MM.1S (cell line): ENCODE measurements at regions not wholly inside any gene's neighbourhood (a gene's known extent, or its start where the extent isn't known, plus 50 kb on each side); places are given as distances from the start of the nearest gene placed in this dataset.

ENCODE experiments used
- DNase-seq: peaks from one replicate; pipeline ENCODE4 v3.0.0-alpha.2; 2015
- H2AFZ ChIP-seq: fragments of 300-600 bp; sonication (generic); 2 replicates; pipeline ENCODE4 v1.6.0; 2016; ENCODE audit warnings: antibody characterized with exemption, low read length
- H3F3A ChIP-seq: fragments of 300-600 bp; sonication (generic); 2 replicates; pipeline ENCODE4 v1.6.1; 2016; ENCODE audit warnings: mild to moderate bottlenecking, antibody characterized with exemption, low read length, moderate library complexity, mixed read lengths; ENCODE audit not compliant: insufficient read depth
- H3K27ac ChIP-seq: fragments of 300-600 bp; sonication (generic); 2 replicates; pipeline ENCODE4 v1.5.1; 2016; ENCODE audit warnings: mild to moderate bottlenecking, low read length
- H3K27me3 ChIP-seq: fragments of 300-600 bp; sonication (generic); replicated peaks from 2 replicates; pipeline ENCODE4 v1.6.0; 2016; ENCODE audit warnings: low read length; ENCODE audit not compliant: insufficient read depth
- H3K36me3 ChIP-seq: fragments of 300-600 bp; sonication (generic); replicated peaks from 2 replicates; pipeline ENCODE4 v1.6.1; 2016; ENCODE audit warnings: mild to moderate bottlenecking, low read length, mixed read lengths; ENCODE audit not compliant: insufficient read depth
- H3K4me1 ChIP-seq: fragments of 300-600 bp; sonication (generic); 2 replicates; pipeline ENCODE4 v1.6.1; 2016; ENCODE audit warnings: low read length, mixed read lengths
- H3K4me2 ChIP-seq: fragments of 300-600 bp; sonication (generic); 2 replicates; pipeline ENCODE4 v1.6.0; 2016; ENCODE audit warnings: low read depth, low read length
- H3K4me3 ChIP-seq: fragments of 300-600 bp; sonication (generic); 2 replicates; pipeline ENCODE4 v1.5.1; 2016; ENCODE audit warnings: low read length, mixed read lengths
- H3K79me2 ChIP-seq: fragments of 300-600 bp; sonication (generic); 2 replicates; pipeline ENCODE4 v1.6.1; 2016; ENCODE audit warnings: mixed run types, low read length, mixed read lengths
- H3K9ac ChIP-seq: fragments of 300-600 bp; sonication (generic); 2 replicates; pipeline ENCODE4 v1.6.1; 2016; ENCODE audit warnings: low read length, mixed read lengths
- H3K9me2 ChIP-seq: fragments of 300-600 bp; sonication (generic); replicated peaks from 2 replicates; pipeline ENCODE4 v1.6.1; 2016; ENCODE audit warnings: mild to moderate bottlenecking, low read length, mixed read lengths; ENCODE audit not compliant: insufficient read depth
- H3K9me3 ChIP-seq: fragments of 300-600 bp; sonication (generic); replicated peaks from 2 replicates; pipeline ENCODE4 v1.6.1; 2016; ENCODE audit warnings: mild to moderate bottlenecking, low read length, mixed read lengths; ENCODE audit not compliant: insufficient read depth
- H4K20me1 ChIP-seq: fragments of 300-600 bp; sonication (generic); 2 replicates; pipeline ENCODE4 v1.6.1; 2016; ENCODE audit warnings: mild to moderate bottlenecking, low read length, moderate library complexity, mixed read lengths; ENCODE audit not compliant: insufficient read depth
- CTCF ChIP-seq: fragments of 300-600 bp; sonication (generic); IDR thresholded peaks from 2 replicates; pipeline ENCODE4 v1.5.1; 2016; ENCODE audit warnings: antibody characterized with exemption, low read length, mixed read lengths
- EZH2 ChIP-seq: fragments of 300-600 bp; sonication (generic); optimal IDR thresholded peaks from 2 replicates; pipeline ENCODE3; 2017; ENCODE audit warnings: low read depth, mild to moderate bottlenecking, antibody characterized with exemption, low read length, mixed read lengths
- EZH2phosphoT487 ChIP-seq: fragments of 300-600 bp; sonication (generic); IDR thresholded peaks from 2 replicates; pipeline ENCODE4 v1.6.1; 2018; ENCODE audit warnings: antibody characterized with exemption, low read length

- Histone ChIP-seq H3K4me2 (no peak overlapping the region), H3K27ac (no peak overlapping the region), H3K79me2 (no peaks in the 10 kb centered on the region), H3K36me3 (no peaks in the 10 kb centered on the region), H3K4me3 (no peak overlapping the region), H4K20me1 (no peaks in the 10 kb centered on the region), H3K9ac (no peak overlapping the region), H2AFZ (no peak overlapping the region), H3K9me3 (no peaks in the 10 kb centered on the region), H3F3A (no peaks in the 10 kb centered on the region), H3K27me3 (no peaks in the 10 kb centered on the region), H3K4me1 (peaks cover 6% of the 10 kb centered on the region; the same call in 1 of the 2 replicates), H3K9me2 (no peaks in the 10 kb centered on the region)
- DNase-seq: no peak
- TF ChIP-seq EZH2phosphoT487 (no peak), EZH2 (no peak), CTCF (no peak)
These were observed 307.5 kb downstream of the GALR1 start for GRCh38 chr18:77557046-77557587.

DNA sequence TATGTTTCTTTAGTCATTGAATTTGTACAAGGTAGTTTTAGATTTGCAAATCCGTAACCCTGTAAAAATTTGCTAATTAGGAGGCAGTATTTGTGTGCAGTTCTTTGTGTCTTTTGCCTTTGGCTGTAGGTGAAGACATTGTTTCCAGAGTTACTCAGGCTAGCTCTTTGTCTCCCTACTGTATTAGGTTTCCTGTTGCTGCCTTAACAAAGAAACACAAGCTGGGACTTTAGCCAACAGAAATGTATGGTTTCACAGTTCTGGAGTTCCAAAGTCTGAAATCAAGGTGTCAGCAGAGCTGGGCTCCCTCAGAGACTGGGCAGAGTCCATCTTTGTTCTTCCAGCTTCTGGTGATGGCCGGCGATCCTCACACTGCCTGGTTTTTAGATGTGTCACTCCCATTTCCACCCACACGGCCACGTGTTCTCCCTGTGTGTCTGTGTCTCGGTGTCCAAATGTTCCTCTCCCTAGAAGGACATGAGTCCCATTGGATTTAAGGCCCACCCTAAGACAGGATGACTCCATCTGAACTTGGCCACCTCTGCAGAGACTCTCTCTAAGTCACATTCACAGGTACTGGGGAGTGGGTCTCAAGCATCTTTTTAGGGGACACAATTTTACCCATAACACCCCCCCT, 309.7 kb downstream of the GALR1 start:
- Histone ChIP-seq H3K79me2 (no peaks in the 10 kb centered on the region), H3K9ac (no peak overlapping the region), H3K4me2 (no peak overlapping the region), H3K27me3 (no peaks in the 10 kb centered on the region), H3K4me1 (peaks cover 6% of the 10 kb centered on the region; the same call in 1 of the 2 replicates), H4K20me1 (no peaks in the 10 kb centered on the region), H3K9me3 (no peaks in the 10 kb centered on the region), H3K9me2 (no peaks in the 10 kb centered on the region), H3K4me3 (no peak overlapping the region), H3K36me3 (no peaks in the 10 kb centered on the region), H3F3A (no peaks in the 10 kb centered on the region), H2AFZ (no peak overlapping the region), H3K27ac (no peak overlapping the region)
- TF ChIP-seq CTCF (no peak), EZH2 (no peak), EZH2phosphoT487 (no peak)
- no peak for DNase-seq

- peak overlapping the region; percentile 14; the same call in 1 of the 2 replicates for H3K4me2 ChIP-seq
- no peaks in the 10 kb centered on the region for H3K36me3 ChIP-seq
- H4K20me1 ChIP-seq: no peaks in the 10 kb centered on the region
- DNase-seq: peak; percentile 37
- no peaks in the 10 kb centered on the region for H3K27me3 ChIP-seq
- H3K9ac ChIP-seq: no peak overlapping the region
- H3K4me1 ChIP-seq: peaks cover 6% of the 10 kb centered on the region; the same call in 1 of the 2 replicates
- no peaks in the 10 kb centered on the region for H3K9me3 ChIP-seq
- H3K79me2 ChIP-seq: no peaks in the 10 kb centered on the region
- H3K9me2 ChIP-seq: no peaks in the 10 kb centered on the region
- H3K4me3 ChIP-seq: no peak overlapping the region
- H2AFZ ChIP-seq: no peak overlapping the region
- H3K27ac ChIP-seq: no peak overlapping the region
- no peaks in the 10 kb centered on the region for H3F3A ChIP-seq
- TF ChIP-seq EZH2: no peak
- no peak for TF ChIP-seq CTCF
- no peak for TF ChIP-seq EZH2phosphoT487
These were observed 310.8 kb downstream of the GALR1 start for GRCh38 chr18:77560341-77560992.
